ENCODE measurements at regions not wholly inside any gene's neighbourhood (a gene's known extent, or its start where the extent isn't known, plus 50 kb on each side); places are given as distances from the start of the nearest gene placed in this dataset.

GRCh38 chrX:44063606-44064005 lies 90.4 kb upstream of the NDP start:
- TF ChIP-seq, protein P1, sequence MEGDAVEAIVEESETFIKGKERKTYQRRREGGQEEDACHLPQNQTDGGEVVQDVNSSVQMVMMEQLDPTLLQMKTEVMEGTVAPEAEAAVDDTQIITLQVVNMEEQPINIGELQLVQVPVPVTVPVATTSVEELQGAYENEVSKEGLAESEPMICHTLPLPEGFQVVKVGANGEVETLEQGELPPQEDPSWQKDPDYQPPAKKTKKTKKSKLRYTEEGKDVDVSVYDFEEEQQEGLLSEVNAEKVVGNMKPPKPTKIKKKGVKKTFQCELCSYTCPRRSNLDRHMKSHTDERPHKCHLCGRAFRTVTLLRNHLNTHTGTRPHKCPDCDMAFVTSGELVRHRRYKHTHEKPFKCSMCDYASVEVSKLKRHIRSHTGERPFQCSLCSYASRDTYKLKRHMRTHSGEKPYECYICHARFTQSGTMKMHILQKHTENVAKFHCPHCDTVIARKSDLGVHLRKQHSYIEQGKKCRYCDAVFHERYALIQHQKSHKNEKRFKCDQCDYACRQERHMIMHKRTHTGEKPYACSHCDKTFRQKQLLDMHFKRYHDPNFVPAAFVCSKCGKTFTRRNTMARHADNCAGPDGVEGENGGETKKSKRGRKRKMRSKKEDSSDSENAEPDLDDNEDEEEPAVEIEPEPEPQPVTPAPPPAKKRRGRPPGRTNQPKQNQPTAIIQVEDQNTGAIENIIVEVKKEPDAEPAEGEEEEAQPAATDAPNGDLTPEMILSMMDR (conservative IDR thresholded peaks at IDR 0.05; ENCODE audit: low read depth, low read length) = no peak
- TF ChIP-seq EZH2 (IDR thresholded peaks at IDR 0.05; ENCODE audit: low read length, unreplicated experiment) (no peak), EZH2phosphoT487 (IDR thresholded peaks at IDR 0.05; ENCODE audit: borderline replicate concordance, low read length) (no peak)
